GM23338 (cell line): ENCODE measurements at regions not wholly inside any gene's neighbourhood (a gene's known extent, or its start where the extent isn't known, plus 50 kb on each side); places are given as distances from the start of the nearest gene placed in this dataset.

Experiments
- ATAC-seq: fragments of 200-7000 bp; cut with Tn5 transposase; 3 replicates; pipeline ENCODE4 v1.9.1; 2020
- DNase-seq: peaks from one replicate; pipeline ENCODE4 v3.0.0-alpha.2; 2015; ENCODE audit warnings: low spot score
- H2AFZ ChIP-seq: fragments of 200-600 bp; sonication (generic); 2 replicates; pipeline ENCODE4 v1.8.0; 2016; ENCODE audit warnings: antibody characterized with exemption, mild to moderate bottlenecking, moderate library complexity
- H3F3A ChIP-seq: fragments of 200-600 bp; sonication (generic); replicated peaks from 2 replicates; pipeline ENCODE4 v1.8.0; 2017; ENCODE audit warnings: antibody characterized with exemption, mixed run types, low read depth
- H3K27ac ChIP-seq: fragments of 200-600 bp; sonication (generic); 2 replicates; pipeline ENCODE4 v1.6.1; 2016; ENCODE audit warnings: low read depth
- H3K27me3 ChIP-seq: fragments of 200-600 bp; sonication (generic); 2 replicates; pipeline ENCODE4 v1.8.0; 2016; ENCODE audit warnings: mild to moderate bottlenecking, mixed run types, moderate library complexity; ENCODE audit not compliant: insufficient read depth
- H3K36me3 ChIP-seq: fragments of 200-600 bp; sonication (generic); 2 replicates; pipeline ENCODE4 v1.8.0; 2016; ENCODE audit warnings: mild to moderate bottlenecking; ENCODE audit not compliant: insufficient read depth
- H3K4me1 ChIP-seq: fragments of 200-600 bp; sonication (generic); 2 replicates; pipeline ENCODE4 v1.8.0; 2016; ENCODE audit warnings: mild to moderate bottlenecking, moderate library complexity; ENCODE audit not compliant: insufficient read depth
- H3K4me2 ChIP-seq: fragments of 200-600 bp; sonication (generic); 2 replicates; pipeline ENCODE4 v1.7.1; 2017; ENCODE audit warnings: mixed run types
- H3K4me3 ChIP-seq: fragments of 200-600 bp; sonication (generic); 2 replicates; pipeline ENCODE4 v1.6.1; 2016; ENCODE audit warnings: mixed run types
- H3K79me2 ChIP-seq: fragments of 200-600 bp; sonication (generic); replicated peaks from 2 replicates; pipeline ENCODE4 v1.8.0; 2017; ENCODE audit warnings: mild to moderate bottlenecking; ENCODE audit not compliant: insufficient read depth
- H3K9me2 ChIP-seq: fragments of 200-600 bp; sonication (generic); 2 replicates; pipeline ENCODE4 v1.8.0; 2017; ENCODE audit not compliant: insufficient read depth
- H4K20me1 ChIP-seq: fragments of 200-600 bp; sonication (generic); replicated peaks from 2 replicates; pipeline ENCODE4 v1.8.0; 2017; ENCODE audit warnings: mild to moderate bottlenecking; ENCODE audit not compliant: insufficient read depth
- H3K27ac Mint-ChIP-seq: 2 replicates; pipeline ENCODE4 v1.8.0; 2020; ENCODE audit warnings: inconsistent platforms, mild to moderate bottlenecking, moderate library complexity, mixed read lengths
- H3K27me3 Mint-ChIP-seq: 3 replicates; pipeline ENCODE4 v1.8.0; 2022; ENCODE audit warnings: low read depth, mild to moderate bottlenecking, moderate library complexity, mixed read lengths, inconsistent platforms; ENCODE audit not compliant: insufficient read depth, poor library complexity
- H3K36me3 Mint-ChIP-seq: 3 replicates; pipeline ENCODE4 v1.8.0; 2021; ENCODE audit warnings: low read depth, mild to moderate bottlenecking, inconsistent platforms, moderate library complexity, mixed read lengths
- H3K4me1 Mint-ChIP-seq: 3 replicates; pipeline ENCODE4 v1.8.0; 2020; ENCODE audit warnings: mild to moderate bottlenecking, inconsistent platforms, mixed read lengths
- H3K4me3 Mint-ChIP-seq: 3 replicates; pipeline ENCODE4 v1.8.0; 2021; ENCODE audit warnings: moderate library complexity, mild to moderate bottlenecking, inconsistent platforms, mixed read lengths
- H3K9me3 Mint-ChIP-seq: 3 replicates; pipeline ENCODE4 v1.8.0; 2020; ENCODE audit warnings: moderate library complexity, mild to moderate bottlenecking, inconsistent platforms, mixed read lengths
- CREB1 ChIP-seq: fragments of 250-450 bp; sonication (Bioruptor Pico); IDR thresholded peaks from 2 replicates; pipeline ENCODE4 v1.5.0; 2020; ENCODE audit warnings: low read depth, mild to moderate bottlenecking, moderate library complexity
- CTCF ChIP-seq, 2 experiments: fragments of 200-600 bp in 1 of 2; sonication (generic) in 1 of 2; conservative IDR thresholded peaks; 2 replicates each; pipeline versions ENCODE4 v1.5.1 to v1.6.1; 2016 to 2017; ENCODE audit warnings: antibody characterized with exemption in 2 of 2, low read depth in 2 of 2, mild to moderate bottlenecking in 2 of 2, moderate library complexity in 1 of 2
- ETS1 ChIP-seq: IDR thresholded peaks from 2 replicates; pipeline ENCODE4 v1.6.1; 2016; ENCODE audit warnings: antibody characterized with exemption
- EZH2 ChIP-seq: fragments of 200-600 bp; sonication (generic); IDR thresholded peaks from one replicate; pipeline ENCODE4 v1.8.0; 2017; ENCODE audit warnings: antibody characterized with exemption, mild to moderate bottlenecking, low read depth; ENCODE audit not compliant: unreplicated experiment
- EZH2phosphoT487 ChIP-seq: fragments of 200-600 bp; sonication (generic); IDR thresholded peaks from one replicate; pipeline ENCODE4 v1.8.1; 2018; ENCODE audit warnings: antibody characterized with exemption; ENCODE audit not compliant: unreplicated experiment
- JUNB ChIP-seq: IDR thresholded peaks from one replicate; pipeline ENCODE4 v1.6.1; 2016; ENCODE audit warnings: antibody characterized with exemption; ENCODE audit not compliant: unreplicated experiment
- NANOG ChIP-seq: IDR thresholded peaks from 2 replicates; pipeline ENCODE4 v1.6.1; 2016; ENCODE audit warnings: antibody characterized with exemption, borderline replicate concordance
- POLR2AphosphoS5 ChIP-seq: IDR thresholded peaks from 2 replicates; pipeline ENCODE4 v1.6.1; 2016; ENCODE audit warnings: antibody characterized with exemption, low read depth
- REST ChIP-seq: IDR thresholded peaks from one replicate; pipeline ENCODE4 v1.6.1; 2018; ENCODE audit warnings: antibody characterized with exemption; ENCODE audit not compliant: unreplicated experiment
- STAT1 ChIP-seq: IDR thresholded peaks from one replicate; pipeline ENCODE4 v1.6.1; 2016; ENCODE audit warnings: antibody characterized with exemption; ENCODE audit not compliant: unreplicated experiment
- ZNF114 ChIP-seq: fragments of 250-450 bp; sonication (Bioruptor Pico); IDR thresholded peaks from 2 replicates; pipeline ENCODE4 v1.5.0; 2020; ENCODE audit warnings: mild to moderate bottlenecking, moderate library complexity
- ZNF331 ChIP-seq: fragments of 250-450 bp; sonication (Bioruptor Pico); IDR thresholded peaks from 2 replicates; pipeline ENCODE4 v1.5.0; 2020; ENCODE audit warnings: low read depth, mild to moderate bottlenecking, moderate library complexity
- TF ChIP-seq, protein P1 (sequence below): fragments of 250-450 bp; sonication (Bioruptor Pico); IDR thresholded peaks from 2 replicates; pipeline ENCODE4 v1.5.0; 2020; ENCODE audit warnings: mild to moderate bottlenecking, moderate library complexity

- H3K4me1 ChIP-seq: peaks cover 39% of the 10 kb centered on the region
- peak overlapping the region; percentile 47; the same call in 1 of the 2 replicates for H3K27ac Mint-ChIP-seq
These were observed 224.4 kb upstream of the SMIM31 start for GRCh38 chr4:164529486-164529885.

More at GRCh38 chr4:164529486-164529885, 224.4 kb upstream of the SMIM31 start:
- Mint-ChIP-seq H3K27me3 (peaks cover 2% of the 10 kb centered on the region), H3K9me3 (peaks cover 13% of the 10 kb centered on the region; the same call in 2 of the 3 replicates), H3K4me3 (no peak overlapping the region), H3K36me3 (peaks cover 16% of the 10 kb centered on the region), H3K4me1 (peaks cover 28% of the 10 kb centered on the region)
- Histone ChIP-seq H2AFZ (no peak overlapping the region), H3K4me3 (no peak overlapping the region), H3F3A (no peaks in the 10 kb centered on the region), H3K4me2 (peak overlapping the region; percentile 11; the same call in 1 of the 2 replicates), H3K79me2 (no peaks in the 10 kb centered on the region), H3K9me2 (peaks cover 13% of the 10 kb centered on the region; the same call in 1 of the 2 replicates), H3K27me3 (no peaks in the 10 kb centered on the region), H4K20me1 (no peaks in the 10 kb centered on the region), H3K36me3 (no peaks in the 10 kb centered on the region), H3K27ac (no peak overlapping the region)
- TF ChIP-seq EZH2 (no peak), EZH2phosphoT487 (no peak), STAT1 (no peak), CREB1 (CRISPR knock-in tag) (no peak), ZNF331 (no peak), JUNB (no peak), ZNF114 (CRISPR knock-in tag) (no peak), NANOG (no peak), ETS1 (no peak), CTCF (conservative IDR thresholded peaks at IDR 0.05; ENCODE audit: low read depth in 2 of 2) (no peak), REST (no peak), POLR2AphosphoS5 (no peak)
- TF ChIP-seq, protein P1, sequence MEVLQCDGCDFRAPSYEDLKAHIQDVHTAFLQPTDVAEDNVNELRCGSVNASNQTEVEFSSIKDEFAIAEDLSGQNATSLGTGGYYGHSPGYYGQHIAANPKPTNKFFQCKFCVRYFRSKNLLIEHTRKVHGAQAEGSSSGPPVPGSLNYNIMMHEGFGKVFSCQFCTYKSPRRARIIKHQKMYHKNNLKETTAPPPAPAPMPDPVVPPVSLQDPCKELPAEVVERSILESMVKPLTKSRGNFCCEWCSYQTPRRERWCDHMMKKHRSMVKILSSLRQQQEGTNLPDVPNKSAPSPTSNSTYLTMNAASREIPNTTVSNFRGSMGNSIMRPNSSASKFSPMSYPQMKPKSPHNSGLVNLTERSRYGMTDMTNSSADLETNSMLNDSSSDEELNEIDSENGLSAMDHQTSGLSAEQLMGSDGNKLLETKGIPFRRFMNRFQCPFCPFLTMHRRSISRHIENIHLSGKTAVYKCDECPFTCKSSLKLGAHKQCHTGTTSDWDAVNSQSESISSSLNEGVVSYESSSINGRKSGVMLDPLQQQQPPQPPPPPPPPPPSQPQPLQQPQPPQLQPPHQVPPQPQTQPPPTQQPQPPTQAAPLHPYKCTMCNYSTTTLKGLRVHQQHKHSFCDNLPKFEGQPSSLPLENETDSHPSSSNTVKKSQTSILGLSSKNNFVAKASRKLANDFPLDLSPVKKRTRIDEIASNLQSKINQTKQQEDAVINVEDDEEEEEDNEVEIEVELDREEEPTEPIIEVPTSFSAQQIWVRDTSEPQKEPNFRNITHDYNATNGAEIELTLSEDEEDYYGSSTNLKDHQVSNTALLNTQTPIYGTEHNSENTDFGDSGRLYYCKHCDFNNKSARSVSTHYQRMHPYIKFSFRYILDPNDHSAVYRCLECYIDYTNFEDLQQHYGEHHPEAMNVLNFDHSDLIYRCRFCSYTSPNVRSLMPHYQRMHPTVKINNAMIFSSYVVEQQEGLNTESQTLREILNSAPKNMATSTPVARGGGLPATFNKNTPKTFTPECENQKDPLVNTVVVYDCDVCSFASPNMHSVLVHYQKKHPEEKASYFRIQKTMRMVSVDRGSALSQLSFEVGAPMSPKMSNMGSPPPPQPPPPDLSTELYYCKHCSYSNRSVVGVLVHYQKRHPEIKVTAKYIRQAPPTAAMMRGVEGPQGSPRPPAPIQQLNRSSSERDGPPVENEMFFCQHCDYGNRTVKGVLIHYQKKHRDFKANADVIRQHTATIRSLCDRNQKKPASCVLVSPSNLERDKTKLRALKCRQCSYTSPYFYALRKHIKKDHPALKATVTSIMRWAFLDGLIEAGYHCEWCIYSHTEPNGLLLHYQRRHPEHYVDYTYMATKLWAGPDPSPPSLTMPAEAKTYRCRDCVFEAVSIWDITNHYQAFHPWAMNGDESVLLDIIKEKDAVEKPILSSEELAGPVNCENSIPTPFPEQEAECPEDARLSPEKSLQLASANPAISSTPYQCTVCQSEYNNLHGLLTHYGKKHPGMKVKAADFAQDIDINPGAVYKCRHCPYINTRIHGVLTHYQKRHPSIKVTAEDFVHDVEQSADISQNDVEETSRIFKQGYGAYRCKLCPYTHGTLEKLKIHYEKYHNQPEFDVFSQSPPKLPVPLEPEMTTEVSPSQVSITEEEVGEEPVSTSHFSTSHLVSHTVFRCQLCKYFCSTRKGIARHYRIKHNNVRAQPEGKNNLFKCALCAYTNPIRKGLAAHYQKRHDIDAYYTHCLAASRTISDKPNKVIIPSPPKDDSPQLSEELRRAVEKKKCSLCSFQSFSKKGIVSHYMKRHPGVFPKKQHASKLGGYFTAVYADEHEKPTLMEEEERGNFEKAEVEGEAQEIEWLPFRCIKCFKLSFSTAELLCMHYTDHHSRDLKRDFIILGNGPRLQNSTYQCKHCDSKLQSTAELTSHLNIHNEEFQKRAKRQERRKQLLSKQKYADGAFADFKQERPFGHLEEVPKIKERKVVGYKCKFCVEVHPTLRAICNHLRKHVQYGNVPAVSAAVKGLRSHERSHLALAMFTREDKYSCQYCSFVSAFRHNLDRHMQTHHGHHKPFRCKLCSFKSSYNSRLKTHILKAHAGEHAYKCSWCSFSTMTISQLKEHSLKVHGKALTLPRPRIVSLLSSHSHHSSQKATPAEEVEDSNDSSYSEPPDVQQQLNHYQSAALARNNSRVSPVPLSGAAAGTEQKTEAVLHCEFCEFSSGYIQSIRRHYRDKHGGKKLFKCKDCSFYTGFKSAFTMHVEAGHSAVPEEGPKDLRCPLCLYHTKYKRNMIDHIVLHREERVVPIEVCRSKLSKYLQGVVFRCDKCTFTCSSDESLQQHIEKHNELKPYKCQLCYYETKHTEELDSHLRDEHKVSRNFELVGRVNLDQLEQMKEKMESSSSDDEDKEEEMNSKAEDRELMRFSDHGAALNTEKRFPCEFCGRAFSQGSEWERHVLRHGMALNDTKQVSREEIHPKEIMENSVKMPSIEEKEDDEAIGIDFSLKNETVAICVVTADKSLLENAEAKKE: no peak
- ATAC-seq: no peak
- no peak for DNase-seq
